HG03025 (cell line): ENCODE measurements at regions not wholly inside any gene's neighbourhood (a gene's known extent, or its start where the extent isn't known, plus 50 kb on each side); places are given as distances from the start of the nearest gene placed in this dataset.
"Not testable (repeated sequence)": the region's sequence is repeated elsewhere in the genome, so short reads cannot be mapped to it uniquely, and the experiment has no call there.

Experiments
- ATAC-seq: cut with Tn5 transposase; IDR thresholded peaks from one replicate; pipeline ENCODE4 v1.9.1; 2021; ENCODE audit warnings: mild to moderate bottlenecking, moderate library complexity; ENCODE audit not compliant: unreplicated experiment, low FRiP score

GRCh38 chr12:61514016-61514415, 746.2 kb upstream of the USP15 start:
- no peak for ATAC-seq

DNA sequence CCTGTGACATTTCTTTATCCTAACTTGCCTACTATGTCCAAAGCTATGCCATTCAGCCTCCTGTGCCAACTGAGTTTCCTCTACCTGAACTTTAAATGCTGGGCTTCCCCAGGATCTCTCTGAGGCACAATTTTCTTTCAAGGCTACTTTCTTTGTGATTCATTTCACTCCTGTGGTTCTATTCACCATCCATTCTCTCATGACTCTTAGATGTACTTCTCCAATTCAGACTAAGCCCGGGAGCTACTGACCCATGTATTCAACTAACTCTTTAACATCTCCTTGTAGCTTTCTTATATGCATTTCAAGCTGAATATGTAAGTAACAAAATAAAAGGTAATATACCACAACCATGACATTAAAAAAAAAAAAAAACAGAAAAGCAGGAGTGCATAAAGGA, 738.9 kb upstream of the USP15 start:
- ATAC-seq = no peak

DNA sequence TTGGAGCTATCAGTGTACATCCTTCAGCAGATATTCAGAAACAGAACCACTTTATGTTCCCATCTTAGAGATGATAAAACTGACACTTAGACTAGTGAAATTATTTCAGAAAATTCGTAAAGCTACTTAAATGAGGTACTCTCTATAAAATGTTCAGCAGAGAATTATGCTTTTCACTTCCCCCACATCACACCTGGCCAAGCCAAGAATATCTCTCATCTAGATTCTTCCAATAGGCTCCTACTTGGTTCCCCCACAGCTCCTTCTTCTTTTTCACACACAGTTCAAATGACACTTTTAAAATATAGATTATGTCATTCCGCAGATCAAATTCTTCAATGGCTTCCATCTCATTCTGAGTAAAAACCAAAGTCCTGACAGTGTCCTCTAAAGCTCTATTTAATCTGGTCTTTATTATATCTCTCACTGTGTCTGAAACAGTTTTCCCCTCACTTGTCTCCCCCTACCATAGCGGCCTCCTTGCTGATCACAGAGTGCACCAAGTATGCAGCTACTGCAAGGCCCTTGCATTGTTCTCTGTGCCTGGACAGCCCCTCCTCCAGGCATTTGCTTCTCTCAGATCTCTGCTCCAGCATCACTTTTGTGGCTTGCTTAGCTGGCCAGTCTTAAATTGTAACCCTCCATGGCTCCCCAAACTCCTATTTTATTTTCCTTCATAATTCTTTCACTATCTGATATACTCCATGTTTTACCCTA, 736.8 kb upstream of the USP15 start:
- ATAC-seq = no peak

DNA sequence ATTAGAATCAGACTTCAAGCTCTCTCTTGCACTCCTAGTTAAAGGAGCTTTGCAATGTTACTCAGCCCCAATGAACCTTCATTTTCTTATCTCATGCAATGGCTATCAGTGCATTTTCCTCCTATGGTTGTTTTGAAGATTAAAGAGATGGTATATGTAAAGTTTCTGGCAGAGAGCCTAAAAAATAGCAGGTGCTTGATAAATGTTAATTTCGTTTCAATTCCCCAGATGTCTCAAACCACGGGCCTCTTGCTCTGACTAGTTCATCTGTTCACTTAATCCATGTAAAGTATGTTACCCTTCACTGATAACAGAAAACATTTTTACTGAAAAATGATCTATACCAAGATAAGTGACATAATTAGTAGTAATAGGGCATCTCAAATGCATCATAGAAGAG, 735.4 kb upstream of the USP15 start:
- no peak for ATAC-seq

- no peak for ATAC-seq
These were observed 734.9 kb upstream of the USP15 start for GRCh38 chr12:61525331-61525730.

- no peak for ATAC-seq
These were observed 729.7 kb upstream of the USP15 start for GRCh38 chr12:61530456-61530855.

- no peak for ATAC-seq
These were observed 729.0 kb upstream of the USP15 start for GRCh38 chr12:61531195-61531594.

GRCh38 chr12:61536117-61536516, 724.1 kb upstream of the USP15 start:
- ATAC-seq = no peak

GRCh38 chr12:61536525-61536924, 723.7 kb upstream of the USP15 start:
- no peak for ATAC-seq

- no peak for ATAC-seq
These were observed 721.3 kb upstream of the USP15 start for GRCh38 chr12:61538951-61539350.

- ATAC-seq = no peak
These were observed 717.7 kb upstream of the USP15 start for GRCh38 chr12:61542551-61542950.

DNA sequence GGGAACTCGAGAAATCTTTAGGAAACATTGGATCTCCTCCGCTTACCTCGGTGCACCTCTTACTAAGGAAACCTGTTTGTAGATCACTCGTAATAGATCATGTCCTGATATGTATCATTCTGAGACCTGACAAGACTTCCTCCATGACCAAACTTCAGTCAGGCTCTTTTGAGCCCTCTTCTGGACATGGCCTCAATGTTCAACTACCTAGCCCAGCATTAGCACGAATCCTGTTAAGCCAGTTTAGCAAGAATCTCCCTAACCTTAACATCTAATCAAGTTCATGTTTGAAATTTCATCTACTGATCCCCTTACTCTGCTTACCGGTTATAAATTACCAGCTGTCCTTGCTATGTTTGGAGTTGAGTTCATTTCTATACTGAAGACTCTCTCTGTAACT, 713.9 kb upstream of the USP15 start:
- ATAC-seq = no peak

DNA sequence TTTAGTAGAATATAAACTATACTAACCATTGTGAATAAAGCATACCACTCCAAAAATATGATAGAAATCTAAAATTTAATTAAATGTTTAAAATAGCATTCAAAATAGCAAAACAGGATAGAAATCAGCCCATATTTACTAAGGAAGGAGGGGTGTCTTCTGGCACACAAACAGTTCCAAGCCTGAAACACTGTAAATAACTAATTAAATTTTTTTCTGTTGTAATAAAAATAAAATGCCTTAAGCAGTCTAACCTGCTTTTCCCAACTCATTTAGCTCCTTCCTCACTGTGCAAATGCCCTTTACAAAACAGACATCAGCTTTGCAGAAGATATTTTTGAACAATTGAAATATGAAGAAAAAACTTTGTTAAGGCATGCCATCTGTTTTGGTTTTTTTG, 707.1 kb upstream of the USP15 start:
- no peak for ATAC-seq

GRCh38 chr12:61554268-61555008, 705.8 kb upstream of the USP15 start:
- no peak for ATAC-seq

- no peak for ATAC-seq
These were observed 696.3 kb upstream of the USP15 start for GRCh38 chr12:61563665-61564450.

DNA sequence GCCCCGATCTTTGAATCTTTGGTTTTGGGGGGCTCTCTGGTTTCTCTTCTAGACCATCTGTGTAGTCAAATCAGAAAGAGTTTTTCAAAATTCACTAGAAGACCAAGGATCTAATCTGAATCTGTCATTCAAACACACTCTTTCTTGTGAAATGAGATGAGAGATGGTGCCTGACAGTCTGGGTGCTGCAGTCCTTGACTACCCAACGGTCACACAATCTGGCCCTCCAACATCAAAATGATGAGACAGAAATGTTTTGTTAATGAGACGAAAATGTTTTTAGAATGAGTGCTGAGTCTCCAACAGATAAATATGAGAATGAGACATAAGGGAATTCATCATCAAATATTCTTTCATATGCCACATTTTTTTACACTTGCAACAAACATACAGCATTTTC, 695.7 kb upstream of the USP15 start:
- ATAC-seq = no peak

GRCh38 chr12:61566183-61566582, 694.0 kb upstream of the USP15 start:
- no peak for ATAC-seq

DNA sequence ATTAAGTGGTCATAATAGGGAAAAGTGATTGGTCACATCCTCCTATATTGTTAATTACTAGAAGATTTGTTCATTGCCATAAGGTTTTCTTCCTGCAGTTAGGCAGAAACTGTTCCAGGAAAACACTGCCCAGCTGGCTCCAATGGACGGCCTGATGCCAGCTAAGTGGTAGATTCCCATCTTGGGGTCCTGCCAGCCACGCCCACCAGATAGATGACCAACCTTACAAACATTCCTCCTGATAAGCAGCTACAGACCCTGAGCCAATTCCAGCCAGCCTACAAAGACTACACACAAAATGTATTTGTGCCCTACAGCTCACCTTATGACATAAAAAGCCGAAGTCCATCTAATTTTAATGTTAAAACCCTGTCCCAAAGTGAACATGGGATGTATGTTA, 685.9 kb upstream of the USP15 start:
- no peak for ATAC-seq

- no peak for ATAC-seq
These were observed 675.3 kb upstream of the USP15 start for GRCh38 chr12:61584943-61585342.

DNA sequence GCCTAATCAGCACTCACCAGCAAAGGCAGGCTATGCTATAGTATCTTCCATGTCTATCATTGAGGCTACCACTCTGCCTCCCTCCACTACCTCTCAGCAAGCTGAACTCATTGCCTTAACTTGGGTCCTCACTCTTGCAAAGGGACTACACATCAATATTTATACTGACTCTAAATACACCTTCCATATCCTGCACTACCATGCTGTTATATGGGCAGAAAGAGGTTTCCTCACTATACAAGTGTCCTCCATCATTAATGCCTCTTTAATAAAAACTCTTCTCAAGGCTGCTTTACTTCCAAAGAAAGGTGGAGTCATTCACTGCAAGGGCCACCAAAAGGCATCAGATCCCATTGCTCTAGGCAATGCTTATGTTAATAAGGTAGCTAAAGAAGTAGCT, 669.3 kb upstream of the USP15 start:
- ATAC-seq = not testable (repeated sequence)

GRCh38 chr12:61610143-61610542, 650.1 kb upstream of the USP15 start:
- no peak for ATAC-seq
